ENCODE measurements at regions not wholly inside any gene's neighbourhood (a gene's known extent, or its start where the extent isn't known, plus 50 kb on each side); places are given as distances from the start of the nearest gene placed in this dataset.

- TF ChIP-seq BACH2 (CRISPR knock-in tag; IDR thresholded peaks at IDR 0.05; ENCODE audit: borderline replicate concordance), result no peak
- no peak for TF ChIP-seq ZNF70 (CRISPR knock-in tag; IDR thresholded peaks at IDR 0.05)
- TF ChIP-seq CSDC2 (CRISPR knock-in tag; IDR thresholded peaks at IDR 0.05), result no peak
- TF ChIP-seq CREB5 (CRISPR knock-in tag; IDR thresholded peaks at IDR 0.05; ENCODE audit: low read depth), result no peak
- no peak for TF ChIP-seq POU6F1 (CRISPR knock-in tag; IDR thresholded peaks at IDR 0.05; ENCODE audit: borderline replicate concordance, low read depth)
- no peak for TF ChIP-seq ARNTL (CRISPR knock-in tag; IDR thresholded peaks at IDR 0.05; ENCODE audit: borderline replicate concordance, low read depth)
- TF ChIP-seq ESRRG (CRISPR knock-in tag; IDR thresholded peaks at IDR 0.05), result no peak
- TF ChIP-seq ZFP3 (CRISPR knock-in tag; IDR thresholded peaks at IDR 0.05), result no peak
- no peak for TF ChIP-seq ISL1 (CRISPR knock-in tag; IDR thresholded peaks at IDR 0.05)
- no peak for TF ChIP-seq RARB (CRISPR knock-in tag; IDR thresholded peaks at IDR 0.05)
- no peak for TF ChIP-seq TOX (CRISPR knock-in tag; IDR thresholded peaks at IDR 0.05; ENCODE audit: borderline replicate concordance)
- TF ChIP-seq CSRNP3 (CRISPR knock-in tag; IDR thresholded peaks at IDR 0.05), result no peak
- TF ChIP-seq ZNF565 (CRISPR knock-in tag; conservative IDR thresholded peaks at IDR 0.05; ENCODE audit: low read depth), result no peak
- no peak for TF ChIP-seq TSHZ2 (CRISPR knock-in tag; IDR thresholded peaks at IDR 0.05)
- no peak for TF ChIP-seq ZC3H10 (CRISPR knock-in tag; IDR thresholded peaks at IDR 0.05)
- TF ChIP-seq OSR1 (CRISPR knock-in tag; IDR thresholded peaks at IDR 0.05), result no peak
- ATAC-seq, result peak; percentile 47
Measured at GRCh38 chr1:221336126-221336525, 405.8 kb downstream of the DUSP10 start.

- no peak for ATAC-seq
- TF ChIP-seq GLIS3 (CRISPR knock-in tag; IDR thresholded peaks at IDR 0.05) (no peak), TSHZ2 (CRISPR knock-in tag; IDR thresholded peaks at IDR 0.05) (no peak), ZNF8 (CRISPR knock-in tag; IDR thresholded peaks at IDR 0.05) (no peak), TOX (CRISPR knock-in tag; IDR thresholded peaks at IDR 0.05; ENCODE audit: borderline replicate concordance) (no peak), CREB5 (CRISPR knock-in tag; IDR thresholded peaks at IDR 0.05; ENCODE audit: low read depth) (no peak), CSRNP3 (CRISPR knock-in tag; IDR thresholded peaks at IDR 0.05) (no peak), PPARA (CRISPR knock-in tag; IDR thresholded peaks at IDR 0.05; ENCODE audit: borderline replicate concordance) (no peak), TCF4 (CRISPR knock-in tag; IDR thresholded peaks at IDR 0.05; ENCODE audit: borderline replicate concordance) (no peak), ZC3H10 (CRISPR knock-in tag; IDR thresholded peaks at IDR 0.05) (no peak), ZFP3 (CRISPR knock-in tag; IDR thresholded peaks at IDR 0.05) (no peak), RARB (CRISPR knock-in tag; IDR thresholded peaks at IDR 0.05) (no peak), POU6F1 (CRISPR knock-in tag; IDR thresholded peaks at IDR 0.05; ENCODE audit: borderline replicate concordance, low read depth) (no peak), ZNF70 (CRISPR knock-in tag; IDR thresholded peaks at IDR 0.05) (no peak), ZFP30 (CRISPR knock-in tag; IDR thresholded peaks at IDR 0.05) (no peak), CSDC2 (CRISPR knock-in tag; IDR thresholded peaks at IDR 0.05) (no peak), OSR1 (CRISPR knock-in tag; IDR thresholded peaks at IDR 0.05) (no peak), SNAI2 (CRISPR knock-in tag; IDR thresholded peaks at IDR 0.05) (no peak)
Measured at GRCh38 chr1:221337106-221337505, 404.8 kb downstream of the DUSP10 start.
